CD8-positive, alpha-beta memory T cell (primary cell): ENCODE measurements at regions not wholly inside any gene's neighbourhood (a gene's known extent, or its start where the extent isn't known, plus 50 kb on each side); places are given as distances from the start of the nearest gene placed in this dataset.
A peak's percentile ranks its signal among the peaks of the same experiment; 100 is the strongest.

Experiments
- CTCF ChIA-PET: fragments of 350-600 bp; sonication (Branson Sonifier 250); formaldehyde crosslinking; loops from one replicate; lab custom pipeline; 2021; ENCODE audit warnings: antibody characterized with exemption; lab: Charles Lee
- POLR2A ChIA-PET: fragments of 350-600 bp; sonication (Branson Sonifier 250); formaldehyde crosslinking; loops from one replicate; lab custom pipeline; 2021; ENCODE audit warnings: antibody characterized with exemption; lab: Charles Lee
- DNase-seq, 5 donors: peaks; one replicate each; pipeline versions ENCODE4 v3.0.0 to v3.0.0-alpha.2; 2020 to 2022; ENCODE audit warnings: mixed read lengths in 1 of 5
- H3K27ac ChIP-seq: one replicate; pipeline ENCODE4 v1.7.0; 2013; ENCODE audit warnings: low read depth, mild to moderate bottlenecking, low read length, moderate library complexity
- H3K27me3 ChIP-seq: 2 replicates; pipeline ENCODE4 v1.7.0; 2013; ENCODE audit warnings: low read length, mild to moderate bottlenecking; ENCODE audit not compliant: insufficient read depth, poor library complexity, severe bottlenecking
- H3K36me3 ChIP-seq: 2 replicates; pipeline ENCODE4 v1.7.0; 2013; ENCODE audit warnings: mild to moderate bottlenecking, low read length, moderate library complexity; ENCODE audit not compliant: insufficient read depth
- H3K4me1 ChIP-seq: 2 replicates; pipeline ENCODE4 v1.7.0; 2013; ENCODE audit warnings: mild to moderate bottlenecking, low read length, moderate library complexity; ENCODE audit not compliant: insufficient read depth
- H3K4me3 ChIP-seq: 2 replicates; pipeline ENCODE4 v1.7.0; 2013; ENCODE audit warnings: mild to moderate bottlenecking, low read length
- H3K9me3 ChIP-seq: 2 replicates; pipeline ENCODE4 v1.7.0; 2013; ENCODE audit warnings: mild to moderate bottlenecking, low read length
- H3K27ac Mint-ChIP-seq, 8 donors: one replicate each; pipeline ENCODE4 v1.8.0; 2020 to 2021; ENCODE audit warnings: mixed read lengths in 8 of 8, mild to moderate bottlenecking in 6 of 8, inconsistent platforms in 3 of 8, moderate library complexity in 3 of 8
- H3K27me3 Mint-ChIP-seq, 2 donors: one replicate each; pipeline ENCODE4 v1.8.0; 2020 to 2021; ENCODE audit warnings: mixed read lengths in 2 of 2, mild to moderate bottlenecking in 1 of 2, moderate library complexity in 1 of 2
- H3K36me3 Mint-ChIP-seq, 3 donors: one replicate each; pipeline ENCODE4 v1.8.0; 2020 to 2021; ENCODE audit warnings: mixed read lengths in 3 of 3, inconsistent platforms in 1 of 3, mild to moderate bottlenecking in 1 of 3
- H3K4me1 Mint-ChIP-seq, 3 donors: one replicate each; pipeline ENCODE4 v1.8.0; 2020 to 2021; ENCODE audit warnings: mixed read lengths in 3 of 3, inconsistent platforms in 1 of 3, mild to moderate bottlenecking in 1 of 3
- H3K4me3 Mint-ChIP-seq, 7 donors: one replicate each; pipeline ENCODE4 v1.8.0; 2020 to 2021; ENCODE audit warnings: mixed read lengths in 7 of 7, mild to moderate bottlenecking in 6 of 7, moderate library complexity in 4 of 7, inconsistent platforms in 2 of 7
- H3K9me3 Mint-ChIP-seq, 5 donors: one replicate each; pipeline ENCODE4 v1.8.0; 2020 to 2022; ENCODE audit warnings: mixed read lengths in 5 of 5, mild to moderate bottlenecking in 3 of 5, moderate library complexity in 2 of 5, inconsistent platforms in 1 of 5

- no peaks in the 10 kb centered on the region for H3K9me3 ChIP-seq
- DNase-seq: no peak
- Mint-ChIP-seq H3K27me3 (no peaks in the 10 kb centered on the region), H3K4me3 (peak overlapping the region; percentile 54 to 93 (median 87)), H3K27ac (peak overlapping the region; percentile 82 to 97 (median 87)), H3K36me3 (peaks cover 2 to 7% (median 2%) of the 10 kb centered on the region in 3 donors), H3K9me3 (no peaks in the 10 kb centered on the region), H3K4me1 (peaks cover 79 to 92% (median 91%) of the 10 kb centered on the region in 3 donors)
- H3K4me3 ChIP-seq: no peak overlapping the region
- CTCF ChIA-PET: interaction anchor here (0.9 to 1.5 kb wide), 2 partner anchors 51 to 54 kb away, joined by 3 to 4 read pairs; no protein-coding TSS in a partner anchor
- POLR2A ChIA-PET: no interaction called here
- H3K27me3 ChIP-seq: no peaks in the 10 kb centered on the region
- no peaks in the 10 kb centered on the region for H3K36me3 ChIP-seq
- H3K27ac ChIP-seq: no peak overlapping the region
- H3K4me1 ChIP-seq: peaks cover 64% of the 10 kb centered on the region
Observed at GRCh38 chr21:28833609-28834008, 159.1 kb downstream of the LTN1 start.

GRCh38 chr21:28833182-28833581, 159.5 kb downstream of the LTN1 start:
- Histone ChIP-seq H3K36me3 (no peaks in the 10 kb centered on the region), H3K4me1 (peaks cover 64% of the 10 kb centered on the region), H3K9me3 (no peaks in the 10 kb centered on the region), H3K27me3 (no peaks in the 10 kb centered on the region), H3K4me3 (peak overlapping the region; percentile 13), H3K27ac (no peak overlapping the region)
- Mint-ChIP-seq H3K9me3 (no peaks in the 10 kb centered on the region), H3K36me3 (peaks cover 2 to 7% (median 2%) of the 10 kb centered on the region in 3 donors), H3K27ac (peak overlapping the region; percentile 82 to 97 (median 87)), H3K27me3 (no peaks in the 10 kb centered on the region), H3K4me1 (peaks cover 78 to 95% (median 95%) of the 10 kb centered on the region in 3 donors), H3K4me3 (peak overlapping the region; percentile 53 to 93 (median 65))
- POLR2A ChIA-PET: no interaction called here
- CTCF ChIA-PET: interaction anchor here (2.1 kb wide), 1 partner anchor 88 kb away, joined by 5 read pairs; no protein-coding TSS in a partner anchor
- DNase-seq: no peak

DNA sequence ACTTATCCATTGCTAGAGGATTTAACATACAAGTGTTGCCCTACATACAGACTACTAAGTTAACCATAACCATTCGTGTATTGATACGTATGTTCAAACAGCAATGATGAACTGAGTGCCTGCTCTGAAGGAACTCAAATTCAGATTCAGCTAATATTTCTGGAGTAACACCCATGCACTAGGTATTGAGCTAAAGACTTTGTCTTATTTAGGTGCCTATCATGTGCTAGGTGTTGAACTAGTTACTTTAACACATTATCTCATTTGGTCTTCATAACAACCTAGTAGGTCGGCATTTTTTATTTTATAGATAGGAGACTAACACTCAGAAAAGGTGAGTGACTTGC, 160.0 kb downstream of the LTN1 start:
- DNase-seq: no peak
- peaks cover 2 to 7% (median 4%) of the 10 kb centered on the region in 3 donors for H3K36me3 Mint-ChIP-seq
- peak overlapping the region; percentile 13 for H3K4me3 ChIP-seq
- no peaks in the 10 kb centered on the region for H3K27me3 ChIP-seq
- H3K9me3 ChIP-seq: no peaks in the 10 kb centered on the region
- CTCF ChIA-PET: interaction anchor here (1.0 to 2.1 kb wide), 2 partner anchors 51 to 88 kb away, joined by 3 to 5 read pairs; no protein-coding TSS in a partner anchor
- no peaks in the 10 kb centered on the region for H3K36me3 ChIP-seq
- peaks cover 60% of the 10 kb centered on the region for H3K4me1 ChIP-seq
- H3K27me3 Mint-ChIP-seq: no peaks in the 10 kb centered on the region
- H3K27ac Mint-ChIP-seq: peak overlapping the region; percentile 75 to 97 (median 87)
- peak overlapping the region; percentile 45 to 80 (median 65) for H3K4me3 Mint-ChIP-seq
- H3K4me1 Mint-ChIP-seq: peaks cover 79 to 95% (median 95%) of the 10 kb centered on the region in 3 donors
- H3K27ac ChIP-seq: no peak overlapping the region
- POLR2A ChIA-PET: interaction anchor here (1.3 kb wide), 1 partner anchor 52 kb away, joined by 6 read pairs; a partner anchor contains a TSS
- H3K9me3 Mint-ChIP-seq: no peaks in the 10 kb centered on the region

DNA sequence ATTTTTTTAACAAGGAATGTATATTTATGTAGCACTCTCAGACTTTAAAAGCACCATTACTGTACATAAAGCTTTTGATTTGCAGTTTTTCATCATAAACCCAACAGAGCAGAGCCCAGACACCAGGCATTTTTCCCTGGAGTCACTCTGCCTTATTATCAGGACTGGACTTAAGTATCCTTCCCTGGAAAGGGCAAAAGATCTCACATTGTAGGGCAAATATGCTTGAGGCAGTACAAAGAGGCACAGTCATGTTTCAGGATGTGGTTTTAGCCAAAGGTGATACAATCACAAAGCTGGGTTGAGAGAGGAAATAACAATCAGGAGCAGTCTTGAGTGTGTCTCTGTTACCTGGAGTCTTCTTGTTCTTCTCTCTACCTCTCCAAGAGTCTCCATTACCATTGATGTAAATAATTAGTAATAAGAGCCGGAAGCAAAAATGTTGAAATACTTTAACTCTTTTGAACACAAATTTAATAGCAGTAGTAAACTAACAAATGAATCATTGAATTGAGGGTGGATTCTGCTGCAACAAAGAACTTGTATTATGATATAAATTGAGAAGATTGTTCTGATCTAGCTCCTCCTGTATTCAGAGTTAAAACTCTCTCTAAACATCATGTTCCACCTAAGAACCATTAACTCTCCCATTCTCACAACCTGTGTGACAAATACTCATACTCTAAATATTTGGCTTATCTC, 160.5 kb downstream of the LTN1 start:
- Mint-ChIP-seq H3K9me3 (no peaks in the 10 kb centered on the region), H3K27me3 (no peaks in the 10 kb centered on the region), H3K4me1 (peaks cover 79 to 95% (median 95%) of the 10 kb centered on the region in 3 donors), H3K36me3 (peaks cover 2 to 7% (median 4%) of the 10 kb centered on the region in 3 donors), H3K27ac (peak overlapping the region; percentile 75 to 97 (median 87)), H3K4me3 (peak overlapping the region; percentile 45 to 80 (median 65))
- ChIA-PET POLR2A (interaction anchor here (1.3 kb wide), 1 partner anchor 53 kb away, joined by 6 read pairs; a partner anchor contains a TSS), CTCF (interaction anchor here (1.0 to 2.1 kb wide), 2 partner anchors 52 to 87 kb away, joined by 3 to 5 read pairs; no protein-coding TSS in a partner anchor)
- DNase-seq: peak in 3 of 5 donors; percentile 30 to 52 (median 51)
- no peak overlapping the region for H3K27ac ChIP-seq
- H3K4me1 ChIP-seq: peaks cover 55% of the 10 kb centered on the region
- H3K9me3 ChIP-seq: no peaks in the 10 kb centered on the region
- peak overlapping the region; percentile 32 for H3K4me3 ChIP-seq
- no peaks in the 10 kb centered on the region for H3K27me3 ChIP-seq
- H3K36me3 ChIP-seq: no peaks in the 10 kb centered on the region

DNA sequence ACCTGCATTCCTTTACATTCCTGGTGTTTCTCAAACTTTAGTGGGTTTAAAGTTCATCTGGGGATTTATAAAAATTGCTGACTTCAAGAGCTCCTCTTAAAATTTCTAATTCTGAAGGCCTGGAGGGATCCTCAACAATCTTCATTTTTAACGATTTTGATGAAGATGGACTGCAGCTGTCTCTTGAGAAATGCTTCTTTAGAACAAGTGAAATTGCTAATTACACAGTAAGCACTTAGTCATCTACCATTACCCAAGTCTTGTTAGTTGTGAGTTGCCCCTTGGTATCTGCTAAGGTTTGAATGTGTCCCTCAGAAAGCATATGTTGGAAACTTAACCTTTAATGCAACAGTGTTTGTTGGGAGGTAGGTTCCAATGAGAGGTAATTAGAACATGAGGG, 163.7 kb downstream of the LTN1 start:
- CTCF ChIA-PET: no interaction called here
- no peak overlapping the region for H3K4me3 Mint-ChIP-seq

DNA sequence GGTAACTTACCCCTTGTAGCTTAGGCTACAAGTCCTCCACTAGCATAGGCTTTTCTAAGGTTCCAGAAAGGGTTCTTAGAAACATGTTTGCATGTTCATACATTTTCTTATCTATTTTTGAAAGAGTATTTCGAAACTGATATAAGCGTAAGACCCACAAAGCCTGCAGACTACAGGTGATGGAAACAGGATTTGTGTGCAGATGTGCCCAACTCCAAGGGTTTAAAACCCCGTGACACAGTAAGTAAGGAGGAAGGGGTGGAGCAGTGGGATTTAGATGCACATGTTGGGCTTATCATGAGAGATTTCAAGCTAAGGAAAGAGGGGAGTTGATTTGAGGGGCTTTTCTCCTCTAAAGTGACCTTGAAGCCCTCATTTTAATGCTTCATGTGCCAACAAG, 164.7 kb downstream of the LTN1 start:
- DNase-seq: no peak
- ChIA-PET POLR2A (no interaction called here), CTCF (interaction anchor here (1.1 kb wide), 1 partner anchor 35 kb away, joined by 3 read pairs; no protein-coding TSS in a partner anchor)
- no peak overlapping the region for H3K4me3 Mint-ChIP-seq
- H3K9me3 Mint-ChIP-seq: no peaks in the 10 kb centered on the region
- no peaks in the 10 kb centered on the region for H3K27me3 ChIP-seq
- peaks cover 1 to 11% (median 4%) of the 10 kb centered on the region in 3 donors for H3K36me3 Mint-ChIP-seq
- peaks cover 55 to 95% (median 94%) of the 10 kb centered on the region in 3 donors for H3K4me1 Mint-ChIP-seq
- no peaks in the 10 kb centered on the region for H3K36me3 ChIP-seq
- H3K9me3 ChIP-seq: no peaks in the 10 kb centered on the region
- H3K4me3 ChIP-seq: no peak overlapping the region
- H3K27ac Mint-ChIP-seq: peak overlapping the region in 2 of 8 donors; percentile 35 to 81
- no peak overlapping the region for H3K27ac ChIP-seq
- H3K27me3 Mint-ChIP-seq: no peaks in the 10 kb centered on the region
- H3K4me1 ChIP-seq: peaks cover 20% of the 10 kb centered on the region

More for the DNA sequence above, 163.7 kb downstream of the LTN1 start:
- Mint-ChIP-seq H3K27ac (peak overlapping the region in 4 of 8 donors; percentile 18 to 65 (median 38)), H3K4me1 (peaks cover 64 to 95% (median 94%) of the 10 kb centered on the region in 3 donors), H3K27me3 (no peaks in the 10 kb centered on the region), H3K36me3 (peaks cover 1 to 11% (median 6%) of the 10 kb centered on the region in 3 donors), H3K9me3 (no peaks in the 10 kb centered on the region)
- peaks cover 30% of the 10 kb centered on the region for H3K4me1 ChIP-seq
- no peak overlapping the region for H3K4me3 ChIP-seq
- H3K27ac ChIP-seq: no peak overlapping the region
- no peak for DNase-seq
- H3K36me3 ChIP-seq: no peaks in the 10 kb centered on the region
- H3K9me3 ChIP-seq: no peaks in the 10 kb centered on the region
- no peaks in the 10 kb centered on the region for H3K27me3 ChIP-seq
- POLR2A ChIA-PET: no interaction called here

- H3K27ac ChIP-seq: no peak overlapping the region
- ChIA-PET CTCF (interaction anchor here (1.1 kb wide), 1 partner anchor 35 kb away, joined by 3 read pairs; no protein-coding TSS in a partner anchor), POLR2A (no interaction called here)
- no peaks in the 10 kb centered on the region for H3K9me3 Mint-ChIP-seq
- H3K9me3 ChIP-seq: no peaks in the 10 kb centered on the region
- DNase-seq: no peak
- peaks cover 1 to 11% (median 4%) of the 10 kb centered on the region in 3 donors for H3K36me3 Mint-ChIP-seq
- H3K36me3 ChIP-seq: no peaks in the 10 kb centered on the region
- no peak overlapping the region for H3K4me3 Mint-ChIP-seq
- H3K4me3 ChIP-seq: no peak overlapping the region
- no peaks in the 10 kb centered on the region for H3K27me3 Mint-ChIP-seq
- H3K4me1 Mint-ChIP-seq: peaks cover 49 to 92% (median 89%) of the 10 kb centered on the region in 3 donors
- no peaks in the 10 kb centered on the region for H3K27me3 ChIP-seq
- H3K4me1 ChIP-seq: peaks cover 14% of the 10 kb centered on the region
- peak overlapping the region in 1 of 8 donors; percentile 24 for H3K27ac Mint-ChIP-seq
Observed at GRCh38 chr21:28827422-28827821, 165.3 kb downstream of the LTN1 start.

DNA sequence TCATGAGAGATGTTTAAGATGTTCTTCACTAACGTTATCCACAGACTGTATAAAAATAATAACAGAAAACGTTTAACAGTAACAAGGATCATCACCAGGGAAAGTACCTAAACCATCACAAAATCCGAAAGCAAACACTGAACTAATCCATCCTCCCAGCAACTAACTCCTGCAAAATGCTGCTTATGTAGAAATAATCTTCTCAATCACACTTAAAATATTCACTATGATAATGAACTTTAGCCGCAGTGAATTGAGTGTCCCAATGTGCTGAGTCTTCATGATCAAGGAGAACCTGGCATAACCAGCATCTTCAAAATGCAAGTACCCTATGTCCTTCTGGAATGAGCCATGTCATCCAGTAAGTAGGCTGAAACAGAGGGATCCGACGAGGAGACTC, 166.1 kb downstream of the LTN1 start:
- no peaks in the 10 kb centered on the region for H3K27me3 ChIP-seq
- no peaks in the 10 kb centered on the region for H3K9me3 Mint-ChIP-seq
- no peaks in the 10 kb centered on the region for H3K27me3 Mint-ChIP-seq
- H3K9me3 ChIP-seq: no peaks in the 10 kb centered on the region
- H3K36me3 ChIP-seq: no peaks in the 10 kb centered on the region
- DNase-seq: no peak
- peaks cover 44 to 86% (median 81%) of the 10 kb centered on the region in 3 donors for H3K4me1 Mint-ChIP-seq
- ChIA-PET CTCF (no interaction called here), POLR2A (no interaction called here)
- H3K4me1 ChIP-seq: peaks cover 6% of the 10 kb centered on the region
- no peak overlapping the region for H3K4me3 ChIP-seq
- H3K36me3 Mint-ChIP-seq: peaks cover 1 to 12% (median 4%) of the 10 kb centered on the region in 3 donors
- no peak overlapping the region for H3K27ac ChIP-seq
- H3K4me3 Mint-ChIP-seq: no peak overlapping the region
- peak overlapping the region in 2 of 8 donors; percentile 3 to 45 for H3K27ac Mint-ChIP-seq
